DND-41 (cell line): ENCODE measurements at regions not wholly inside any gene's neighbourhood (a gene's known extent, or its start where the extent isn't known, plus 50 kb on each side); places are given as distances from the start of the nearest gene placed in this dataset.

Experiments used
- ATAC-seq: fragments of 200-7000 bp; cut with Tn5 transposase; 3 replicates; pipeline ENCODE4 v1.9.1; 2021; ENCODE audit warnings: low read depth; ENCODE audit not compliant: insufficient read depth
- DNase-seq: peaks from one replicate; pipeline ENCODE4 v3.0.0-alpha.2; 2020
- H2AFZ ChIP-seq: 2 replicates; pipeline ENCODE4 v1.6.0; 2012; ENCODE audit warnings: low read depth, low read length
- H3K27ac ChIP-seq: 2 replicates; pipeline ENCODE4 v1.5.1; 2012; ENCODE audit warnings: low read length, inconsistent platforms
- H3K27me3 ChIP-seq: fragments of 200-600 bp; sonication (generic); 2 replicates; pipeline ENCODE4 v1.6.0; 2012; ENCODE audit warnings: low read length, mild to moderate bottlenecking, inconsistent platforms; ENCODE audit not compliant: insufficient read depth, poor library complexity
- H3K36me3 ChIP-seq: 2 replicates; pipeline ENCODE4 v1.5.1; 2012; ENCODE audit warnings: low read length, inconsistent platforms; ENCODE audit not compliant: insufficient read depth
- H3K4me1 ChIP-seq: 2 replicates; pipeline ENCODE4 v1.5.1; 2012; ENCODE audit warnings: mild to moderate bottlenecking, low read length; ENCODE audit not compliant: insufficient read depth
- H3K4me2 ChIP-seq: 2 replicates; pipeline ENCODE4 v1.6.0; 2012; ENCODE audit warnings: mild to moderate bottlenecking, moderate library complexity, low read length, inconsistent platforms; ENCODE audit not compliant: insufficient read depth
- H3K4me3 ChIP-seq, 2 experiments: fragments of 200-600 bp in 1 of 2; shearing (Covaris generic) in 1 of 2; 2 replicates each; pipeline ENCODE4 v1.5.1; 2012 to 2016; ENCODE audit warnings: inconsistent platforms in 2 of 2, low read length in 2 of 2, mild to moderate bottlenecking in 2 of 2, low read depth in 1 of 2, moderate library complexity in 1 of 2
- H3K79me2 ChIP-seq: 2 replicates; pipeline ENCODE4 v1.6.0; 2012; ENCODE audit warnings: low read length, inconsistent platforms; ENCODE audit not compliant: insufficient read depth
- H3K9ac ChIP-seq: 2 replicates; pipeline ENCODE4 v1.6.0; 2012; ENCODE audit warnings: low read depth, mild to moderate bottlenecking, inconsistent platforms, low read length, moderate library complexity
- H3K9me3 ChIP-seq: 2 replicates; pipeline ENCODE4 v1.5.1; 2012; ENCODE audit warnings: low read length, moderate library complexity, mild to moderate bottlenecking, inconsistent platforms; ENCODE audit not compliant: insufficient read depth, severe bottlenecking
- H4K20me1 ChIP-seq: 2 replicates; pipeline ENCODE4 v1.6.0; 2012; ENCODE audit warnings: low read length; ENCODE audit not compliant: insufficient read depth
- CTCF ChIP-seq: IDR thresholded peaks from 2 replicates; pipeline ENCODE4 v1.5.1; 2012; ENCODE audit warnings: borderline replicate concordance, low read length, moderate library complexity, mild to moderate bottlenecking; ENCODE audit not compliant: poor library complexity, severe bottlenecking; ENCODE audit errors: extremely low read depth
- EZH2 ChIP-seq: IDR thresholded peaks from 3 replicates; pipeline ENCODE4 v1.6.1; 2012; ENCODE audit warnings: borderline replicate concordance, low read depth, mild to moderate bottlenecking, moderate library complexity, low read length, inconsistent platforms; ENCODE audit not compliant: severe bottlenecking

- H3K4me1 ChIP-seq: no peaks in the 10 kb centered on the region
- no peak overlapping the region for H3K4me3 ChIP-seq
- no peak overlapping the region for H2AFZ ChIP-seq
- no peaks in the 10 kb centered on the region for H4K20me1 ChIP-seq
- H3K27me3 ChIP-seq: peaks cover 11% of the 10 kb centered on the region
- ATAC-seq: no peak
- DNase-seq: no peak
- H3K36me3 ChIP-seq: no peaks in the 10 kb centered on the region
- H3K9me3 ChIP-seq: no peaks in the 10 kb centered on the region
- no peak for TF ChIP-seq CTCF
- no peak for TF ChIP-seq EZH2
- no peaks in the 10 kb centered on the region for H3K79me2 ChIP-seq
- H3K4me2 ChIP-seq: no peak overlapping the region
- no peak overlapping the region for H3K27ac ChIP-seq
- H3K9ac ChIP-seq: no peak overlapping the region
Observed at GRCh38 chr2:121033461-121033996, 251.5 kb downstream of the TFCP2L1 start.

- Histone ChIP-seq H3K9me3 (no peaks in the 10 kb centered on the region), H3K79me2 (no peaks in the 10 kb centered on the region), H4K20me1 (no peaks in the 10 kb centered on the region), H3K27ac (no peak overlapping the region), H2AFZ (no peak overlapping the region), H3K36me3 (no peaks in the 10 kb centered on the region), H3K4me2 (no peak overlapping the region), H3K4me3 (no peak overlapping the region), H3K27me3 (peaks cover 11% of the 10 kb centered on the region), H3K4me1 (no peaks in the 10 kb centered on the region), H3K9ac (no peak overlapping the region)
- no peak for DNase-seq
- no peak for ATAC-seq
- TF ChIP-seq CTCF (no peak), EZH2 (no peak)
Observed at GRCh38 chr2:121034551-121034950, 250.5 kb downstream of the TFCP2L1 start.

GRCh38 chr2:121036226-121036692 is 248.7 kb downstream of the TFCP2L1 start:
- no peaks in the 10 kb centered on the region for H4K20me1 ChIP-seq
- no peak for DNase-seq
- no peak overlapping the region for H3K27ac ChIP-seq

More at GRCh38 chr2:121036226-121036692, 248.7 kb downstream of the TFCP2L1 start:
- H3K4me1 ChIP-seq: no peaks in the 10 kb centered on the region
- no peaks in the 10 kb centered on the region for H3K9me3 ChIP-seq
- no peak for ATAC-seq
- H3K27me3 ChIP-seq: peaks cover 11% of the 10 kb centered on the region
- H3K4me2 ChIP-seq: no peak overlapping the region
- no peaks in the 10 kb centered on the region for H3K79me2 ChIP-seq
- no peak overlapping the region for H3K9ac ChIP-seq
- no peak overlapping the region for H2AFZ ChIP-seq
- no peaks in the 10 kb centered on the region for H3K36me3 ChIP-seq
- no peak overlapping the region for H3K4me3 ChIP-seq
- no peak for TF ChIP-seq EZH2
- no peak for TF ChIP-seq CTCF
